Stimulated activated CD4-positive, alpha-beta T cell treated with anti-CD3 and anti-CD28 coated beads, Interleukin-12 subunit alpha, Interleukin-12 subunit beta, amount 100 ng/mL, for 4 hours (primary cell): ENCODE measurements at regions not wholly inside any gene's neighbourhood (a gene's known extent, or its start where the extent isn't known, plus 50 kb on each side); places are given as distances from the start of the nearest gene placed in this dataset.
"Not testable (repeated sequence)": the region's sequence is repeated elsewhere in the genome, so short reads cannot be mapped to it uniquely, and the experiment has no call there.

ENCODE experiments used
- DNase-seq: peaks from one replicate; pipeline ENCODE4 v3.0.0-alpha.2; 2020

DNA sequence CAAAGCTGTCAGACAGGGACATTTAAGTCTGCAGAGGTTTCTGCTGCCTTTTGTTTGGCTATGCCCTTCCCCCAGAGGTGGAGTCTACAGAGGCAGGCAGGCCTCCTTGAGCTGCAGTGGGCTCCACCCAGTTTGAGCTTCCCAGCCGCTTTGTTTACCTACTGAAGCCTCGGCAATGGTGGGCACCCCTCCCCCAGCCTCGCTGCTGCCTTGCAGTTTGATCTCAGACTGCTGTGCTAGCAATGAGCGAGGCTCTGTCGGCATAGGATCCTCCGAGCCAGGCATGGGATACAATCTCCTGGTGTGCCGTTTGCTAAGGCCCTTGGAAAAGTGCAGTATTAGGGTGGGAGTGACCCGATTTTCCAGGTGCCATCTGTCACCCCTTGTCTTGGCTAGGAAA, 149.4 kb upstream of the PGRMC2 start:
- not testable (repeated sequence) for DNase-seq

DNA sequence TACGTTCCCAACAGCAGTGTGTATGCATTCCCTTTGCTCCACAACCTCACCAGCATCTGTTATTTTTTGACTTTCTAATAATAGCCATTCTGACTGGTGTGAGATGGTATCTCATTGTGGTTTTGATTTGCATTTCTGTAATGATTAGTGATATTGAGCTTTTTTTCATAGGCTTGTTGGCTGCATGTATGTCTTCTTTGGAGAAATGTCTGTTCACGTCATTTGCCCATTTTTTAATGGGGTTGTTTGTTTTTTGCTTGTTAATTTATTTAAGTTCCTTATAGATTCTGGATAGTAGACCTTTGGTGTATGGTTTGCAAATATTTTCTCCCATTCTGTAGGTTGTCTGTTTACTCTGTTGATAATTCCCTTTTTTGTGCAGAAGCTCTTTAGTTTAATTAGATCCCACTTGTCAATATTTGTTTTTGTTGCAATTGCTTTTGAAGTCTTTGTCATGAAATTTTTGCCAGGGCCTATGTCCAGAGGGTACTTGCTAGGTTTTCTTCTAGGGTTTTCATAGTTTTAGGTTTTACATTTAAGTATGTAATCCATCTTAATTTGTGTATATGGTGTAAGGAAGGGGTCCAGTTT, 141.5 kb upstream of the PGRMC2 start:
- DNase-seq: not testable (repeated sequence)

DNA sequence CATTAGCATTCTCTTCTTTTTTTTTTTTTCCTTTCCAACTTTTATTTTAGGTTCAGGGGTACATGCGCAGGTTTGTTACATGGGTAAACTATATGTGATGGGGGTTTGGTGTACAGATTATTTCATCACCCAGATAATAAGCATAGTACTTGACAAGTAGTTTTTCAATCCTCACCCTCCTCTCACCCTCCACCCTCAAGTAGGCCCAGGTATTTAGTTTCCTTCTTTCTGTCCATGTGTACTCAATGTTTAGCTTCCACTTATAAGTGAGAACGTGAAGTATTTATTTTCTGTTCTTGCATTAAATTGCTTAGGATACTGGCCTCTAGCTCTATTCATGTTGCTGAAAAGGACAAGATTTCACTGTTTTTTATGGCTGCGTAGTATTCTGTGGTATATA, 140.8 kb upstream of the PGRMC2 start:
- no peak for DNase-seq

DNA sequence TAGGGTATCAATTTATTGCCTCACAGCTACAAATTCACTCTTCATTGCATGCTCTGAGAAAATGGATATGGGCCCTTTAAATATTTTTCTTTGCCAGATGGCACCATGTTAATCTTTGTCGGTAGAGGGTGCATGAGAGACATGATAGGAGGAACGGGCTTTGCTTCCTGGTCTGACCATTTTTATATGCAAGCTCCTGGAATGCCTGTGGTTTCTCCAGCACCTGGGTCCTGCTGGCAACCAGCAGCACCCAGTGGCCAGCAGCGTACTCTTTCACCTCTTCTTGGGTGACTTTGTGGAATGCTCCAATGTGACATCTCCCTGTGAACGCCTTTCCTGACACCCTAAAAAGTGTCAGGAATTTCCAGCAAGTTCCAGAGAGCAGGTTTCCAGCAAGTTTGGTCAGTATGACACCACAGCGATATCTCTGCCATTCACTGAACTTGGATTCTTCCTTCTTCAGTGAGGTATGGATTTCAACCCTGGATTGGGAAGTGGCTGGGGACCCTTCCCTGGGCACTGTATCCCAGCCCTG, 140.3 kb upstream of the PGRMC2 start:
- no peak for DNase-seq

DNA sequence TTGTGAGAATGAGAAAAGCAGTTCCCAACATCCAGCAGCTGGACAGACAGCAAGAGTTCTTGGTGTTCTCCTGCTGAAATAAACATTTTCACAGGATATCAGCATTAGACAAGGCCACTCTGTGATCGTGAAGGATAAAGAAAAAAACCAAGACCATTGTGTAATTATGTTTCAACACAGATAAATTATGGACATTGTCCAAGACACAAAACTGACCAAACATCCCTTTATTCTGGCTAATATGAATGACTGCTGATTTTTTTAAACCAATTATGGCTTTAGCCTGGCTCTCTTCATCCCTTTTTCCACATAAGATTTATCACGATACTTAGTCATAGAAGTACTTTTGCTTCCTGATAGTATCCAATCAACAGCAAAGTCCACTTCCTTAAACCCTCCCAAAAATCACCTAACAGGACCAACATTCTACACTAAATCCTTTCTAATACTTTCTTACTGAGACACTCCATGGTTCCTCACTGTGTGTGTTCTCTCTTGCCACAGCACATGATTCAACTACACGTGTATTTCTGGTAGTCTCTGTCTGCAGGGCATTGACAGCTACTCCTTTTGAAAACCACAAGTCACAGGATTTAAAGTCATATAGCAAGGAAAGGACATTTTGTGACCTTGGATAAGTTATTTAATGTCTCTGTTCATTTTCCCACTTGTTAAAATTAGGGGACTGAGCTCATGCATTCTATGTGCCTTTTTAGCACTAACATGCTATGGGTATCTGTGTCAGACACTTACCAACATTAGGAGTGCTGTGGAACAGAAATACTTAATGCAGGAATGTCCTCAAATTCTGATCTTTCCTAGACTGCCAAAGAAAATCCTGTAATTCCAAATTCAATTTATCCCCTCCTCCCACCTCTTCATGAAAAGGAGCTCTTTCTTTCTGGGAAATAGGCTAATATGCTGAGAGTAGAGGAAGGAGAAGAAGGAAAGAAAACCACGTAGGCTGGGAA, 137.2 kb upstream of the PGRMC2 start:
- DNase-seq: no peak

DNA sequence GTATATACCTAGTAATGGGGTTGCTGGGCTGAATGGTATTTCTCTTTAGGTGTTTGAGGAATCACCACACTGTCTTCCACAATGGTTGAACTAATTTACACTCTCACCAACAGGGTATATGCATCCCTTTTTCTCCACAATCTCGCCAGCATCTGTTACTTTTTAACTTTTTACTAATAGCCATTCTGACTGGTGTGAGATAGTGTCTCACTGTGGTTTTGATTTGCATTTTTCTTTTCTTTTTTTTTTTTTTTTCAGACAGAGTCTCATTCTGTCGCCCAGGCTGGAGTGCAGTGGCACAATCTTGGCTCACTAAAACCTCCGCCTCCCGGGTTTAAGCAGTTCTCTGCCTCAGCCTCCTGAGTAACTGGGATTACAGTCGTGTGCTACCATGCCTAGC, 134.7 kb upstream of the PGRMC2 start:
- DNase-seq: not testable (repeated sequence)

DNA sequence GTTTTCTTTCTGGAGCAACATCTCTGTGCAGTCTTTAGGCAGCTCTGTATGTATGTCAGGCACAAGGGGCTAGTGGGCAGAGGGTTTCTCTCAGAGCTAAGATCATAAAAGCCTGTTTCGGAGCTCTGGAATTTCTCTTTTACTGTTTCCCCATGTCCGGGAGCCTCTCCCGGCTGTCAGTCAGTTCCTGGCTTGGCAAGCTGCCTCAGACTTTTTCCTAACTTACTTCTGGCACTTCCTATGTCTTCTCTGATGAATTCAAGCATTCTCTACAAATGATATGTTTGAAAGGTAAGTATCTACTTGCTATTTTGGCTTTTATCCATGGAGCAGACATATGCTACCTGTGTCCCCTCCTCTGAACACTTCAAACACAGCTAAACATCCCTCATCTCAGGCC, 129.3 kb upstream of the PGRMC2 start:
- DNase-seq: no peak

DNA sequence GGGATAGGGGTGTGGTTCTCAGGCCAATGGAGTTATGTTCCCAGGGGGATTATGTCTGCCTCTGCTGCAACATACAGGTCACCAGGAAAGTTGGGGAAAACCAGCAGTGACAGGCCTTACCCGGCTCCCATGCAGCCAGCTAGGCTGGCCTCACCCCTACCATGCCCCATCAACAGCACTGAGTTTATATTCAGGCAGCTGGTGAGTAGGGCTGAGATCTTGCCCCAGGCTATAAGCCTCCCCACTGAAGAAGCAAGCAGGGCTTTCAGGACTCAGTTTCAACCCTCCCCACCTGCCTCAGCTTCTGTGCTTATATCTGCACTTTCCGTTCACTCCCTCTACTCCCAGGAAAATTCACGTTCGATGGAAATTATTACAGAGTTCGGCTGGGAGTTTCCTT, 122.4 kb upstream of the PGRMC2 start:
- no peak for DNase-seq

DNA sequence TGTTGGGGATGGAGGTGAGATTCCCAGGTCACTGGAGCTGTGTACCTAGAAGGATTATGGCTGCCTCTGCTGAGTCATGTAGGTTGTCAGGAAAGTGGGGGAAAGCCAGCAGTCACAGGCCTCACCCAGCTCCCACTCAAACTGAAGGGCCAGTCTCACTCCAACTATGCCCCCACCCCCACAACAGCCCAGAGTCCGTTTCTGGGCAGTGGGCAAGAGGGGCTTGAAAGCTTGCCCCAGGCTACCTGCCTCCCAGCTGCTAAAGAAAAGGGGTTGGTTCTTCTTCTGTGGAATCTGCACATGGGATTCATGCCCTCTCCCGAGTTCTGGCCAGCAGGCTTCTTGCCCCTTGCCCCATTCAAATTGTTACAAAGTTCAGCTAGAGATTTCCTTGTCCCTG, 116.0 kb upstream of the PGRMC2 start:
- DNase-seq: no peak

DNA sequence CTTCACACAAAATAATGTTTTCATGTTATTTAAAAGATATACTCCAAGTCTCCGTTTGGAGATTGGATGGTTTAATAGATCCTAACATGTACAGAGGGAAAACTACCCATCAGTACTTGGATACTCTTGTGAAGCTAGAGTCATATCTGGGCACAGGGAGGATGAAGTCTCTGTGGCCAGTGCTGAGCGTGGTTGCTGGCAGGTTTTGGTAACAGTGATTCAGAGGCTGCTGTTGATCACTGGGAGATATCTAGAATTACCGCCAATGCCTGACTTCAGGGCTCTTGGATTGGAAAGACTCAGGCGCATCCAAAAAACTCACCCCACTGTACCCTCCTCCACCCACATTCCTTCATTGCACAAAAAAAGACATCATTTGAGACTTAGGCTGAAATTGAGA, 107.2 kb upstream of the PGRMC2 start:
- DNase-seq: no peak

DNA sequence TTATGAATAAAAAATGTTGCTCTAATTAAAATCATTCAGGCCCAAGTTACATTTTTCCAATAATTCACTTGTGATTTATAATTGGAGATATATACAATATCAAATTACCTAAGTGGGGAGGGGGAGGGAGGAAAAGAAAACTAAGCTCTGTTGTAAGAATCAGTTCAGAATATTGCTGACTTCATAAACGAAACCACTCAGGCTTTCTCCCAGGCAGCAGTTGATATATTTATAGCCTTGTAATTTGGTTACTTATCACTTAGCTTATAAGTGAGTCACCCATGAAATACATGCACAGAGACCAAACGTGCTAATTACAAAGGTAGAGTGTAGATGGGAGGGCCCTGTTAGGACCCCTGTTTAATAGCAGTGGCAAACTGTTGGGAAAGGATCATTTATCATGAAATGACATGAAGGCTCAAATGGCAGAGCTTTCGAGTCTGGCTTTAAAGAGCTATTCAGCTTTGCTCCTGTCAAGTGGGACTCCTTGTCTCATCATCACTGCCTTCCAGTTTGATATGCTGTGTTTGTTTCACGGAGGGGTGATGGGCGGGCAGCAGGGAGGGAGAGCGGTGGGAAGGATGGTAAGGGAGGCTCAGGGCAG, 105.6 kb upstream of the PGRMC2 start:
- DNase-seq: no peak

DNA sequence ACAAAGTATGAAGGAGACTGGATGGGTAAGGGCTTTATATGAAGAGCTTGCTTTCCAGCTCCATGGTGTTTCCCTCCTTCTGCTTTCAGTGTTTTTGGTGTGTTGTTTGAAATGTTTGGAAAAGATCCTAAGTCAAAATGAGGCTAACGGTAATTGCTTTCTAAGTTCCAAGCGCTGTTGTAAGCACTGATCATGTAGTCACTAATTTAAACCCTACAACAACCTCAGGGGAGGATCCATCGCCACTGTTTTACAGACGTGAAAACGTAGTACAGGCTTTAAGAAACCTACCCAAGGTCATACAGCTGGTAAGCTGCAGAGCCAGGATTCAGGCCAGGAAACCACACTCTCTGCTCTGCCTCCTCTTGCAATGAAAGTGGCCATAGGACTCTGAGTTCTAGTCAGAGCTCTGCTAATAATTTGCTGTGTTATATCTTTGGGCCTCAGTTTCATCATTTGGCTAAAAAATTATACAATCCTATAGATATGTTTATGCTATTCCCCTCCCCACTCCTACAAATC, 102.9 kb upstream of the PGRMC2 start:
- DNase-seq: no peak

DNA sequence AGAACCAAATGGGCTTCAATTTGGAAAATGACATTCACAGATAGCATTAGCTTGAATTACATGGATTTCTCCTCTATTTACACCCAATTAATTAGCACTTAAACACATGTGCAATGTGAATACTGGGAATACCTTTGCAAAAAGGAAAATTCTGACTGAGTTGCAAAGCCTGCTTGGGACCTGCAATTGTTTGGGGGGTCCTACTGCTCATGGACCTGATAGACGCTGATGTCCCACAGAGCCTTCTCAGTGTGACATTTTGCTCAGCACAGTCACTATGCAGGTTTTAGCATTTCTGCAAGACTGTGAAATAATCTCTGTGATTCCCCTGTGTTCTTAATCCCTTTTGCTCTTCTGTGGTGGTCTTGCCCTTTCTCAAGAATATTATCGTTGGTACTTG, 101.2 kb upstream of the PGRMC2 start:
- DNase-seq: no peak

DNA sequence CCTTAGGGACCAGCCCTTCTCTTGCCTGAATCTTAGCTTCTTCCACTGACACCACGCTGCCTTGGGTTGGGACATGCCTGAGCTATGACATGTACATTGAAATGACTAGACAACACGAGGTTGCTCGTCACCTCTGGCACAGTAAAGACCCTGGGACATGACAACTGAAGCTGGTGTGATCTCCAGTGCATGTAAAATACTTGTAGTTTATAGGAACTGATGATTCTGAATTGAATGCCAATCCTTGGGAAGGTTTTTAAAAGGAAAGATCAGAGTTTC, 100.7 kb upstream of the PGRMC2 start:
- DNase-seq: no peak

DNA sequence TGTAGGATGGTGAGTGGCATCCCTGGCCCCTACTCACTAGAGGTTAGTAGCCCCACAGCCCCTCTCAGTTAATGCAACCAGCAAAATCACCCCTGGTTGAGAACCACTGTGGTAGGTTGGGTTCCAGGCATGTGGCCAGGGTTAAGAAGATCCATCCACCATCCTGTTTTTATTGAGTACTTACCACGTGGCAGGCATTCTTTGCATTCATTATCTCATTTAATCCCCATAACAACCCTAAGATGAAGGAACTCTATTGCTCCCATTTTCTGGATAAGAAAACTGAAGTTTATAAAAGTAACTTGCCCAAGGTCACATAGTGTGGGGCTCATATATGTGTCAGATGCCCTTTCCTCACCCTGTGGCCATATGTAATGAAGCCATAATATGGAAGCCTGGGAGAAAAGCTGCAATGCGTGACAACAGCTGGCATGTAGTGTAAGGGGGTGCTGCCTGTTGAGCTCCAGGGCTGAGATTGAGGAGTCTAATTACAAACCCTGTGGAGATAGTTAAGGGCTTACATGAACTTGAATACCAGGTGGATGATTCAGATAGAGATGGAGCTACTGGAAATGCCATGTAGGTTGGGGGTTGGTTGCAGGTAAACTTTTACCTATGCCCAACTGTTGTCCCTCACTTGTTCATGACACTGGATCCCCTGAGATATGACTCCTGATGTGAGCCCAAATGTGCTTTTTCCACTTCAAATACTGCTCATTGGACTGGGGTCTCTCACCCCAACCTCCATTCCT, 100.2 kb upstream of the PGRMC2 start:
- no peak for DNase-seq

DNA sequence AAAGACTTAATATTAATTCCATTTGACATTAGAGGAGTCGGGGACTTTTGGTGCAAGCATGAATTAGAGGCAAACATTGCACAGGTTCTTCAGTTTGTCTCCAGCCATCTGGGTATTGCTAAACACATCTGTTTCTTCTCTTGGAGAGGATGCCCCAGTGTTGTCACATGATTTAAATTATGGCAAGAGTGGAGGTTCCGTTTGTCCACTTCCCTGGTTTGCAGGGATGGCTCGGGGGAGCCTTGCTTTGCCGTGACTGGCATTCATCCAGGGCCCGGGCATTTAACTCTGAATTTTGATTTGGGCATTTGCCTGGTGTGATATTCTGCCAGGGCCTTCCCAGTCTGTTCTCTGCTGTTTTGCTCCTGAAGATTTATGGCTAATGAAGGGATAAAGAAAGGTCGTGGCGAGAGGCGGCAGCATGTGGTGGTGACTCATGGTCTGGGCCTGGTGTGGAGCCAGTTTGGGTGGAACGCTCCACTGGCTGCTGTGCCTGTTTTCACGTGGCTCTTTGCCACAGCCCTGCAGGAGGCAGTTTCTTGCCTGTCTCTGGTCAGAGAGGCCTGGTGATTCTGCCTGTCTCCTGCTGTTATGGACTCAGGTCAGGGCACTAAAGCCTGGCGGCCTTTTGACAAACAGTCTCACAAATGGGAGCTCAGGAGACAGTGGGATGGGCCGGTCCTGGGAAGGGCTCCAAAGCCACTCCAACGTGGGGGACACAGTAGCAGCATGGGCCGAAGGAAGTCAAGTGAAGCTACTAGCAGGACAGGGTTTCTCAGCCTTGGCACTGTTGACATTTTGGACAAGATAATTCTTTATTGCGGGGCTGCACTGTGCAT, 99.4 kb upstream of the PGRMC2 start:
- no peak for DNase-seq

DNA sequence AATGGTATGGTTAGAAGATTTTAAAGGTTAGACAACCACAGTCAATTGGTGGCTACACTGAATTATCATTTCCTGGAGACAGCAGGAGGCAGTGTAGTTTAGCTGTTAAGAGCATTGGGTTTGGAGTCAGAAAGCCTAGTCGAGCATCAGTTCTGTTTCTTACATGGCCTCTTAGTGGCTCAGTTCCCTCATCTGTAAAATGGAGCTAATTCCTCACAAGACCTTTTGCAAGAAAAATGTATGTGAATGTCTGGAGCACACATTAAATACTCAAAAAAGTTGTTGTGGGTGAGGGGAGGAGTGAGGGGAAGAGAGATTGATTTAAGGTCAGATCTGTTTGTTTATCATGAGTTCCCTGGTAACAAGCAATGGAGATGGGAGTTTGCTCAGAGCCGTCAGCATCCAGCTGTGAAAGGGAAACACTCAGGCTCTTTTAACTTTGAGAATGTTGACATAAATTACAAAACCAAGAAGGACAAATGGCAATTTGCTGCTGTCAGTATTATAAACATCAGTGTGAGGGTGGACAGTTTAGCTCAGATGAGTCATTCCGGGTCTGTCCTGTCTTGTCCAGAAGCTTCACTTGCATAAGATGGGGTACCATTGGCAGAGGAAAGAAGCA, 98.2 kb upstream of the PGRMC2 start:
- no peak for DNase-seq

DNA sequence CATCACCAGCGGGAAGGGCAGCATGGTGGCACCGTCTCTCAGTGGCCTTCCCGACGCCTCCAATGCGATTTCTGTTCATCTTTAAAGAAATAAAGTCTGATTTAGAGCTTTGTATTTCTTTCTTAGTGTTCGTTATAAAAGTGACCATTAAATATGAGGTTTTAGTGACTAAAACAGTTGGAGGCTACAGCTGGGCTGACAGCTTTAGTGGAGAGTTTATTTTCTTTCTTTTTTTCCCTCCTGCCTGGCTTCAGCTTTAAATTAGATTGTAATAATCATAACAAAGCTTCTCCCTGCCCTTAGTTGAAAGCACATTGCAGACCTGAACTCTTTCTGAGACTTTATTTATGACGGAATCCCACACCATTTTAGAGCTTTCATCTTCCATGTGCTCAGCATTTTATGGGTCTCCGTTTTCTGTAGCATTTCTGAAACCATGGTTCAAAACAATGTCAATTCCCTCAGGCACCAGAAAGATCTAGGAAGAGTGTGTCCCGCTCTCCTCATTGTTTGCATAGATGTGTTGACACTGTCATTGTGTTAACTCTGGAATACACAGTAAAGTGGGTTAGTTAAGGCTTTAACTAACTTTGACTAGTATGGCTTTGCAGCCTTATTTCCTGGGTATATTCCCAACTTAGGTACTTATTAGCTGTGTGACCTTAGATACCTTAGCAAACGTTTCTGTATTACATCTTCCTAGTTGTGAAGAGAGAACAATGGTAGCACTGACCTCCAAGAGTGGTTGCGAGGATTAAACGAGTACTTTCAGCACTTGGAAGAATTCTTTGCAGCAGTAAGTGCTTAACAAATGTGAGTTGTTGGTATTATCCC, 97.4 kb upstream of the PGRMC2 start:
- no peak for DNase-seq

DNA sequence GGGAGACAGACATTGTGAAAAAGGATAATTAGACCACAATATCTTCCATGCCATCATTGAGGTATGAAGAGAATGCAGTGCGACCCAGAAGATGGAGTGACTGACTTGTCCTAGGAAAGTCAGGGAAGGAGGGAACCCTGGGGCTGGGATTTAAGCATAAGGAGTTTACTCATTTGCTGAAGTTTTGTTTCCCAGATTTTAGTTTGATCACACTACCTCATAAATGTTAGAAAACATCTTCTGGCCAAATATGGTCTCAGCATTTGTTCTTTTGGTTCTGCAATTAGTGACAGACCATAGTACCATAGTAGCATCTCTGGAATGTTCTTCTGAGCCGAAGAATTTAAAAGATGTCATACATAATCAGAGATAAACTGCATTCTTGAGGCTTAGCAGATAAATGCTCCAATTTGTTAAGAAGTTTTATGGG, 96.5 kb upstream of the PGRMC2 start:
- no peak for DNase-seq

DNA sequence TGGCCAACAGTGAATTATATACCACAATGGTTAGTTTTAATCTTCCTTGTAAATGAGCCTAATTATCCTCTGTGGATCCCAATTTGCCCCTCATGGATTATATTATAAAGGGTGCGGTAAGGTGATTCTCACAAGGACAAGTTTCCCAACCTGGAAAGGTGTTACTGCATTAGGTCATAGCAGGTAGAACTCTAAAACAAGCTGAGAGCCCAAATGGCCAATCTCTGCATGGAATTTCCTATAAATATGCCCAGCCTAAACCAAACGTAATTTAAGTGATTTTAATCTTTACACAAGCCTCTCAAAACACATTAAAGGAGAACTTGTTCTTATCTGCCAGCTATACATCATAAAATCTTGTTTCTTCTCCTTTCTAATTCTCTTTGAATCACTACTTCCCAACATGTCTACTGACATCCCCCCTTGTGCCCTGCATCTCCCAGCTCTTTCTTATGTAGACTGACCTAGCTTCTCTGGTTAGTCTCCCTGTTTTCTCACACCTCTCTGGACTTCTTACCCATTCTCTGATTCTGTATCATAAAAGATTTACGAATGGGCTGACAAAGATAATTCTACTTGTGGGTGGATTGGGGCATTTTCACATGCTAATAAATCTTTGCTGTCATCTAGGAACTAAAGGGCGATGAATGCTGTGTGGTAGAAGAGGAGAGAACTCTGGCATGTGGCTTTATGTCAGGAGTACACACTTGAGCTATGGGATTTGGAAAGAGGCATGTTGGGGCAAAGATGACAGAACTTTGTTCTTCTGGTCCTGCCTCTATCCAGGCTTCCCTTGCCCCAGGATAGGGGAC, 94.3 kb upstream of the PGRMC2 start:
- DNase-seq: no peak
